Testis (tissue), 2 donors: ENCODE measurements at regions not wholly inside any gene's neighbourhood (a gene's known extent, or its start where the extent isn't known, plus 50 kb on each side); places are given as distances from the start of the nearest gene placed in this dataset.

Experiments
- CTCF ChIP-seq, 3 experiments: fragments of 450-650 bp in 2 of 3; fragments of 200-600 bp in 1 of 3; sonication (generic) in 1 of 3; IDR thresholded peaks; one replicate each; pipeline ENCODE4 v1.5.1; 2016 to 2019; ENCODE audit warnings: antibody characterized with exemption in 3 of 3, mild to moderate bottlenecking in 2 of 3, moderate library complexity in 1 of 3
- POLR2A ChIP-seq: fragments of 450-650 bp; IDR thresholded peaks from one replicate; pipeline ENCODE4 v1.6.1; 2017; ENCODE audit warnings: antibody characterized with exemption, mild to moderate bottlenecking, moderate library complexity

DNA sequence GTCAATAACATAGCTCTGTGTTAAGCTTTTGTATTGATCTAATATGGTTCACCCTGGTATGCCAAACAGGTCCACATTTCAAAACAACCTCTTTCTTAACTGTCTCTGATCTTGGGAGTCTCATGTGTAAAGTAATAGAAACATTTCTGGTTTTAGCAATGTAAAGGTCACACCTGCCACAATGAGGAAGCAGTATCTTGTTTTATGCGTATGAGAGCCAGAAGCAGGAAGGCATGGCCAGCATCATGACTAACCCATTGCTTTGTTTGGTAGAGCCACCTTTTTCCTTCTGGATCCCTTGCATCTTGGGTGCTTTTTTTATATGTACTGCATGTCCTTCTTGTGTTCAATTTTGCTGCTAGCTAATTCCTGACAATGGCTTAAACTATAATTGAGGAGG is 411.3 kb upstream of the SEMA3C start:
- TF ChIP-seq CTCF (IDR thresholded peaks at IDR 0.05) (no peak), POLR2A (no peak)
